ENCODE measurements at regions not wholly inside any gene's neighbourhood (a gene's known extent, or its start where the extent isn't known, plus 50 kb on each side); places are given as distances from the start of the nearest gene placed in this dataset.

DNA sequence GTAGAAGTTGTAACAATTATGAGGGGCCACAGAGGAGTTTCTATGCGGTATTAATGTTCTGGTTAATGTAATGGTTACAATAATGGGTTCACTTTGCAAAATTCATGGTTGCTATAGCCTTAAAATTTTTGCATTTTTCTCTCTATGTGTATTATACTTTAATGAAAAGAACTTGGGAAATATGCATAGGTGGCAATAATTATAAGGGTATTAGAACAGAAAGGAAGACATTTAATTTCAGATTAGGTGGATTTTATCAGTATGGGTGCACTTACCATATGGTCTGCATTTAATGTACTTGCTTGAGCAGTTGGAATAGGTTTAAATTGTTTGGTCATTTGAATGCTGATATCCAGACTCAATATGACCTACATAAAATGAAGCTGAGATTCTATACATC is 161.6 kb upstream of the TACR1 start:
- Histone ChIP-seq H3K27ac (ENCODE audit: low read depth, low read length) (no peak overlapping the region), H3K36me3 (ENCODE audit: insufficient read depth, low read length) (no peaks in the 10 kb centered on the region), H3K4me1 (ENCODE audit: insufficient read depth, low read length) (no peaks in the 10 kb centered on the region), H3K9me3 (ENCODE audit: low read depth, low read length) (no peaks in the 10 kb centered on the region), H3K4me2 (ENCODE audit: insufficient read depth, low read length) (no peak overlapping the region), H3K27me3 (ENCODE audit: insufficient read depth, low read length) (peaks cover 23% of the 10 kb centered on the region), H2AFZ (ENCODE audit: low read length) (no peak overlapping the region), H3K4me3 (ENCODE audit: insufficient read depth, low read length) (no peak overlapping the region), H4K20me1 (ENCODE audit: insufficient read depth, low read length) (no peaks in the 10 kb centered on the region), H3K79me2 (ENCODE audit: insufficient read depth, low read length) (no peaks in the 10 kb centered on the region)
- no peak for DNase-seq (ENCODE audit: insufficient read length, low spot score, missing footprints)
- TF ChIP-seq, protein P1, sequence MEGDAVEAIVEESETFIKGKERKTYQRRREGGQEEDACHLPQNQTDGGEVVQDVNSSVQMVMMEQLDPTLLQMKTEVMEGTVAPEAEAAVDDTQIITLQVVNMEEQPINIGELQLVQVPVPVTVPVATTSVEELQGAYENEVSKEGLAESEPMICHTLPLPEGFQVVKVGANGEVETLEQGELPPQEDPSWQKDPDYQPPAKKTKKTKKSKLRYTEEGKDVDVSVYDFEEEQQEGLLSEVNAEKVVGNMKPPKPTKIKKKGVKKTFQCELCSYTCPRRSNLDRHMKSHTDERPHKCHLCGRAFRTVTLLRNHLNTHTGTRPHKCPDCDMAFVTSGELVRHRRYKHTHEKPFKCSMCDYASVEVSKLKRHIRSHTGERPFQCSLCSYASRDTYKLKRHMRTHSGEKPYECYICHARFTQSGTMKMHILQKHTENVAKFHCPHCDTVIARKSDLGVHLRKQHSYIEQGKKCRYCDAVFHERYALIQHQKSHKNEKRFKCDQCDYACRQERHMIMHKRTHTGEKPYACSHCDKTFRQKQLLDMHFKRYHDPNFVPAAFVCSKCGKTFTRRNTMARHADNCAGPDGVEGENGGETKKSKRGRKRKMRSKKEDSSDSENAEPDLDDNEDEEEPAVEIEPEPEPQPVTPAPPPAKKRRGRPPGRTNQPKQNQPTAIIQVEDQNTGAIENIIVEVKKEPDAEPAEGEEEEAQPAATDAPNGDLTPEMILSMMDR (IDR thresholded peaks at IDR 0.05; ENCODE audit: extremely low read depth, low read depth, low read length), result no peak

DNA sequence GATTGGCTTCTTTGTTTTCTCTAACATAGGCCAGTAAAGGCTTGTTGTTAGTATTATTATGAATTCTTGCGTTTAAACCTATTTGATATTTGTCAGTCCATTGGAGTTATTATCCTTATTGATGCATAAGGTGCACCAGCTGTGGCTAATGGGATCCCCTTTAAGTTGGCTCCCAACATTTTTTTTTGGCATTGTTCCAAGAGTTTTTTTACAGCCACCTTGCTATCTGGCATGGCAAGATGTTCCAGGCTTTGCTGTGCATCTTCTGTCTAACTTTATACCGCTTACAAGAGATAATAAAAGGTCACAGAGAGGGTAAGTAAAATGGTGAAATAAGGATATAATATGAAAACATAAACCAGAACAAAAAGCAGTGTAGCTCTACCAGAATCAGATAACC is 157.5 kb upstream of the TACR1 start:
- TF ChIP-seq, protein P1 (IDR thresholded peaks at IDR 0.05; ENCODE audit: extremely low read depth, low read depth, low read length), result no peak
- H3K4me3 ChIP-seq (ENCODE audit: insufficient read depth, low read length), result no peak overlapping the region
- no peaks in the 10 kb centered on the region for H3K79me2 ChIP-seq (ENCODE audit: insufficient read depth, low read length)
- H3K4me1 ChIP-seq (ENCODE audit: insufficient read depth, low read length), result no peaks in the 10 kb centered on the region
- H3K36me3 ChIP-seq (ENCODE audit: insufficient read depth, low read length), result no peaks in the 10 kb centered on the region
- H3K27ac ChIP-seq (ENCODE audit: low read depth, low read length), result no peak overlapping the region
- H3K4me2 ChIP-seq (ENCODE audit: insufficient read depth, low read length), result no peak overlapping the region
- DNase-seq (ENCODE audit: insufficient read length, low spot score, missing footprints), result no peak
- H3K27me3 ChIP-seq (ENCODE audit: insufficient read depth, low read length), result peaks cover 9% of the 10 kb centered on the region
- no peaks in the 10 kb centered on the region for H4K20me1 ChIP-seq (ENCODE audit: insufficient read depth, low read length)
- H3K9me3 ChIP-seq (ENCODE audit: low read depth, low read length), result no peaks in the 10 kb centered on the region
- H2AFZ ChIP-seq (ENCODE audit: low read length), result no peak overlapping the region

DNA sequence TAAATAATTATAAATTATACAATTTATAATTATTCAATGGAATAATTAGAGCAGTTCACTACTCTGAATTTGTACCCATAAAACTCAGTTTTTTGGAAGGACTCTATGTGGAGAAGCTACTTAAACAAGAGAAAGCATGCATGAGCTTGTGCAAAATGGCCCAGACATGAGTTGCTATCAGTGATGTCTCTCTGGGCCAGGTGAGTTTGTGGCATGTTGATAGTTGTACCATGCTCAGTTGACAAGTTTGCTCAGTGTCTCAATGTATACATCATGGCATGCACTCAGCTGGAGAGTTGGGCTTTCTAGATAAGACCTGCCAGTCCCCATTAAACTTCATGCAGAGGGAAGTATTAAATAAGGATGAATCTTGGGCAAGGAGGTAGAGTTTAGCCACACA is 153.8 kb upstream of the TACR1 start:
- Histone ChIP-seq H3K4me2 (ENCODE audit: insufficient read depth, low read length) (no peak overlapping the region), H3K79me2 (ENCODE audit: insufficient read depth, low read length) (no peaks in the 10 kb centered on the region), H3K27ac (ENCODE audit: low read depth, low read length) (no peak overlapping the region), H3K36me3 (ENCODE audit: insufficient read depth, low read length) (no peaks in the 10 kb centered on the region), H3K9me3 (ENCODE audit: low read depth, low read length) (no peaks in the 10 kb centered on the region), H3K4me1 (ENCODE audit: insufficient read depth, low read length) (no peaks in the 10 kb centered on the region), H2AFZ (ENCODE audit: low read length) (no peak overlapping the region), H3K4me3 (ENCODE audit: insufficient read depth, low read length) (no peak overlapping the region), H3K27me3 (ENCODE audit: insufficient read depth, low read length) (peaks cover 6% of the 10 kb centered on the region), H4K20me1 (ENCODE audit: insufficient read depth, low read length) (no peaks in the 10 kb centered on the region)
- TF ChIP-seq, protein P1 (IDR thresholded peaks at IDR 0.05; ENCODE audit: extremely low read depth, low read depth, low read length), result no peak
- DNase-seq (ENCODE audit: insufficient read length, low spot score, missing footprints), result no peak

DNA sequence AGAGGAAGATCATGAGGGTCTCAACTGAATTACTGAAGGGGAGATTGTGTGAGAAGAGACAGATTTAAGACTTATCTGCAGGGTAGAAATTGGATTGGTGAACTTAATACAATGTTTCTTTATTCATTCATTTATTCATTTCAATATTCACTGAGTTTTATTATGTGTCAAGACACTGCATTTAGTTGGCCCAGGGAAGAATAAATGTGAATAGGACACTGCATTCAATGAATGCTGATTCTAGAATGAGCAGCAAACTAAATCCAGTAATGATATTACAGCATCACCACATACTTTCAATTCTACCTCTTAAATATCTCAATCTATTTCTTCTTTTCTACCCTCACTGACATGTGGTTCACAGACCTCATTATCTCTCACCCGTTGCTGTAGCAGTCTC is 149.0 kb upstream of the TACR1 start:
- Histone ChIP-seq H3K4me2 (ENCODE audit: insufficient read depth, low read length) (no peak overlapping the region), H3K27ac (ENCODE audit: low read depth, low read length) (no peak overlapping the region), H3K4me1 (ENCODE audit: insufficient read depth, low read length) (no peaks in the 10 kb centered on the region), H3K9me3 (ENCODE audit: low read depth, low read length) (no peaks in the 10 kb centered on the region), H3K27me3 (ENCODE audit: insufficient read depth, low read length) (no peaks in the 10 kb centered on the region), H2AFZ (ENCODE audit: low read length) (no peak overlapping the region), H3K4me3 (ENCODE audit: insufficient read depth, low read length) (no peak overlapping the region), H3K36me3 (ENCODE audit: insufficient read depth, low read length) (no peaks in the 10 kb centered on the region), H3K79me2 (ENCODE audit: insufficient read depth, low read length) (no peaks in the 10 kb centered on the region), H4K20me1 (ENCODE audit: insufficient read depth, low read length) (no peaks in the 10 kb centered on the region)
- no peak for DNase-seq (ENCODE audit: insufficient read length, low spot score, missing footprints)
- TF ChIP-seq, protein P1 (IDR thresholded peaks at IDR 0.05; ENCODE audit: extremely low read depth, low read depth, low read length), result no peak
